ENCODE measurements at regions not wholly inside any gene's neighbourhood (a gene's known extent, or its start where the extent isn't known, plus 50 kb on each side); places are given as distances from the start of the nearest gene placed in this dataset.

- no peak overlapping the region for H3K27ac ChIP-seq (ENCODE audit: insufficient read depth, low read length)
- H2AK9ac ChIP-seq (replicated peaks; ENCODE audit: low read depth, low read length, poor library complexity), result no peak overlapping the region
- no peak overlapping the region for H2BK5ac ChIP-seq (ENCODE audit: low read depth, low read length, poor library complexity, severe bottlenecking)
- no peak overlapping the region for H3K23ac ChIP-seq (ENCODE audit: low read depth, low read length)
- intact Hi-C loops (cut with micrococcal nuclease), result no loop called here
- peaks cover 15% of the 10 kb centered on the region for H3K9me3 ChIP-seq (ENCODE audit: control insufficient read depth, insufficient read depth, low read length)
- H2BK20ac ChIP-seq (ENCODE audit: low read depth, low read length), result no peak overlapping the region
- H2AFZ ChIP-seq (replicated peaks; ENCODE audit: low read length, poor library complexity), result no peak overlapping the region
- no peak overlapping the region for H3K14ac ChIP-seq (replicated peaks; ENCODE audit: low read depth, low read length)
- H2AK5ac ChIP-seq (ENCODE audit: low read depth, low read length), result no peak overlapping the region
- no peak overlapping the region for H4K5ac ChIP-seq (ENCODE audit: low read depth, low read length)
- no peak overlapping the region for H3K4ac ChIP-seq (ENCODE audit: low read depth, low read length)
- H3K4me2 ChIP-seq (ENCODE audit: low read depth, low read length), result no peak overlapping the region
- no peak overlapping the region for H3K18ac ChIP-seq (ENCODE audit: low read depth, low read length)
- CTCF ChIA-PET, result no interaction called here
- H2BK120ac ChIP-seq (ENCODE audit: low read depth, low read length), result no peak overlapping the region
- no peak overlapping the region for H3K9ac ChIP-seq (ENCODE audit: low read depth, low read length)
- ATAC-seq (ENCODE audit: low read depth), result no peak
- in situ Hi-C loops (cut with MboI; ENCODE audit: low sequenced_read_pairs), result no loop called here
- no peaks in the 10 kb centered on the region for H3K36me3 ChIP-seq (ENCODE audit: control insufficient read depth, insufficient read depth, low read length)
- dilution Hi-C loops (cut with HindIII; ENCODE audit: low sequenced_read_pairs, unreplicated experiment), result no loop called here
- H3K27me3 ChIP-seq (ENCODE audit: control insufficient read depth, insufficient read depth, low read length), result no peaks in the 10 kb centered on the region
- no peak overlapping the region for H3K4me3 ChIP-seq (ENCODE audit: insufficient read depth, low read depth, low read length)
- TF ChIP-seq, protein P1, sequence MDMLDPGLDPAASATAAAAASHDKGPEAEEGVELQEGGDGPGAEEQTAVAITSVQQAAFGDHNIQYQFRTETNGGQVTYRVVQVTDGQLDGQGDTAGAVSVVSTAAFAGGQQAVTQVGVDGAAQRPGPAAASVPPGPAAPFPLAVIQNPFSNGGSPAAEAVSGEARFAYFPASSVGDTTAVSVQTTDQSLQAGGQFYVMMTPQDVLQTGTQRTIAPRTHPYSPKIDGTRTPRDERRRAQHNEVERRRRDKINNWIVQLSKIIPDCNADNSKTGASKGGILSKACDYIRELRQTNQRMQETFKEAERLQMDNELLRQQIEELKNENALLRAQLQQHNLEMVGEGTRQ (IDR thresholded peaks at IDR 0.05; ENCODE audit: low read depth, low read length), result no peak
- TF ChIP-seq NFE2L2 (IDR thresholded peaks at IDR 0.05; ENCODE audit: low read depth, low read length) (no peak), POLR2A (IDR thresholded peaks at IDR 0.05; ENCODE audit: low read depth, low read length) (no peak), RCOR1 (IDR thresholded peaks at IDR 0.05; ENCODE audit: insufficient replicate concordance, low read length) (no peak), RAD21 (IDR thresholded peaks at IDR 0.05; ENCODE audit: low read length) (no peak), MAFK (IDR thresholded peaks at IDR 0.05; ENCODE audit: low read depth, low read length) (no peak), CHD1 (IDR thresholded peaks at IDR 0.05; ENCODE audit: low read depth, low read length) (no peak), FOS (IDR thresholded peaks at IDR 0.05; ENCODE audit: low read depth, low read length) (no peak), RFX5 (IDR thresholded peaks at IDR 0.05; ENCODE audit: low read depth, low read length) (no peak), MAZ (IDR thresholded peaks at IDR 0.05; ENCODE audit: borderline replicate concordance, low read depth, low read length) (no peak), BHLHE40 (IDR thresholded peaks at IDR 0.05; ENCODE audit: low read depth, low read length) (no peak), MXI1 (IDR thresholded peaks at IDR 0.05; ENCODE audit: borderline replicate concordance, low read depth, low read length) (no peak), CEBPB (IDR thresholded peaks at IDR 0.05; ENCODE audit: low read depth, low read length) (no peak), SMC3 (IDR thresholded peaks at IDR 0.05; ENCODE audit: low read depth, low read length) (no peak)
- TF ChIP-seq, protein P2, sequence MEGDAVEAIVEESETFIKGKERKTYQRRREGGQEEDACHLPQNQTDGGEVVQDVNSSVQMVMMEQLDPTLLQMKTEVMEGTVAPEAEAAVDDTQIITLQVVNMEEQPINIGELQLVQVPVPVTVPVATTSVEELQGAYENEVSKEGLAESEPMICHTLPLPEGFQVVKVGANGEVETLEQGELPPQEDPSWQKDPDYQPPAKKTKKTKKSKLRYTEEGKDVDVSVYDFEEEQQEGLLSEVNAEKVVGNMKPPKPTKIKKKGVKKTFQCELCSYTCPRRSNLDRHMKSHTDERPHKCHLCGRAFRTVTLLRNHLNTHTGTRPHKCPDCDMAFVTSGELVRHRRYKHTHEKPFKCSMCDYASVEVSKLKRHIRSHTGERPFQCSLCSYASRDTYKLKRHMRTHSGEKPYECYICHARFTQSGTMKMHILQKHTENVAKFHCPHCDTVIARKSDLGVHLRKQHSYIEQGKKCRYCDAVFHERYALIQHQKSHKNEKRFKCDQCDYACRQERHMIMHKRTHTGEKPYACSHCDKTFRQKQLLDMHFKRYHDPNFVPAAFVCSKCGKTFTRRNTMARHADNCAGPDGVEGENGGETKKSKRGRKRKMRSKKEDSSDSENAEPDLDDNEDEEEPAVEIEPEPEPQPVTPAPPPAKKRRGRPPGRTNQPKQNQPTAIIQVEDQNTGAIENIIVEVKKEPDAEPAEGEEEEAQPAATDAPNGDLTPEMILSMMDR (conservative IDR thresholded peaks at IDR 0.05; ENCODE audit: low read depth, low read length), result no peak
- TF ChIP-seq, protein P3, sequence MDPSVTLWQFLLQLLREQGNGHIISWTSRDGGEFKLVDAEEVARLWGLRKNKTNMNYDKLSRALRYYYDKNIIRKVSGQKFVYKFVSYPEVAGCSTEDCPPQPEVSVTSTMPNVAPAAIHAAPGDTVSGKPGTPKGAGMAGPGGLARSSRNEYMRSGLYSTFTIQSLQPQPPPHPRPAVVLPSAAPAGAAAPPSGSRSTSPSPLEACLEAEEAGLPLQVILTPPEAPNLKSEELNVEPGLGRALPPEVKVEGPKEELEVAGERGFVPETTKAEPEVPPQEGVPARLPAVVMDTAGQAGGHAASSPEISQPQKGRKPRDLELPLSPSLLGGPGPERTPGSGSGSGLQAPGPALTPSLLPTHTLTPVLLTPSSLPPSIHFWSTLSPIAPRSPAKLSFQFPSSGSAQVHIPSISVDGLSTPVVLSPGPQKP (IDR thresholded peaks at IDR 0.05; ENCODE audit: borderline replicate concordance, low read depth, low read length), result no peak
- no peaks in the 10 kb centered on the region for H3K79me1 ChIP-seq (ENCODE audit: low read depth in 1 of 2, low read length in 2 of 2)
- H4K91ac ChIP-seq (ENCODE audit: insufficient read depth, low read depth, low read length), result no peak overlapping the region
- no CpG with 5 or more reads among the region's 9 CpGs for WGBS, 2 experiments (ENCODE audit: extremely low coverage in 2 of 2, insufficient read length in 1 of 2)
- H3K9me1 ChIP-seq (ENCODE audit: insufficient read depth, low read length), result no peaks in the 10 kb centered on the region
- POLR2A ChIA-PET (ENCODE audit: unreplicated experiment), result no interaction called here
- no peak overlapping the region for H3K56ac ChIP-seq (ENCODE audit: extremely low read depth, insufficient read depth, low read length)
- no peak for DNase-seq
- BruUV-seq (replicated peaks), result no TSS peak
- H4K20me1 ChIP-seq (ENCODE audit: insufficient read depth, low read length), result no peaks in the 10 kb centered on the region
- no peak overlapping the region for H2BK15ac ChIP-seq (ENCODE audit: low read depth, low read length)
- no peaks in the 10 kb centered on the region for H3K4me1 ChIP-seq (ENCODE audit: control insufficient read depth, insufficient read depth, low read length)
- no peak overlapping the region for H4K8ac ChIP-seq (ENCODE audit: low read depth in 2 of 2, low read length in 2 of 2)
Observed at GRCh38 chr10:85421421-85421820, 945.2 kb downstream of the GRID1 start.
